H9 (cell line): ENCODE measurements at regions not wholly inside any gene's neighbourhood (a gene's known extent, or its start where the extent isn't known, plus 50 kb on each side); places are given as distances from the start of the nearest gene placed in this dataset.

Source experiments
- DNase-seq: peaks from one replicate; pipeline ENCODE4 v3.0.0-alpha.2; 2017
- H2AFZ ChIP-seq: one replicate; pipeline ENCODE4 v1.6.1; 2013; ENCODE audit warnings: mild to moderate bottlenecking, low read length, control low read depth, moderate library complexity
- H2AK5ac ChIP-seq: 2 replicates; pipeline ENCODE4 v1.6.1; 2013; ENCODE audit warnings: low read length, control low read depth, mixed read lengths; ENCODE audit not compliant: insufficient read length
- H2BK120ac ChIP-seq: one replicate; pipeline ENCODE4 v1.6.1; 2013; ENCODE audit warnings: low read depth, mild to moderate bottlenecking, low read length, control low read depth, inconsistent platforms; ENCODE audit not compliant: poor library complexity, severe bottlenecking
- H2BK12ac ChIP-seq: 2 replicates; pipeline ENCODE4 v1.6.1; 2013; ENCODE audit warnings: low read length, control low read depth, mixed read lengths, low read depth; ENCODE audit not compliant: insufficient read length
- H2BK15ac ChIP-seq: 2 replicates; pipeline ENCODE4 v1.6.1; 2013; ENCODE audit warnings: low read depth, low read length, control low read depth
- H2BK20ac ChIP-seq: one replicate; pipeline ENCODE4 v1.6.1; 2013; ENCODE audit warnings: low read depth, mild to moderate bottlenecking, low read length, control low read depth, inconsistent platforms; ENCODE audit not compliant: poor library complexity, severe bottlenecking
- H2BK5ac ChIP-seq: 2 replicates; pipeline ENCODE4 v1.6.1; 2013; ENCODE audit warnings: low read length, control low read depth, mixed read lengths; ENCODE audit not compliant: insufficient read length
- H3K14ac ChIP-seq: 2 replicates; pipeline ENCODE4 v1.6.1; 2013; ENCODE audit warnings: low read length, control low read depth; ENCODE audit not compliant: insufficient read depth
- H3K18ac ChIP-seq: 2 replicates; pipeline ENCODE4 v1.6.1; 2013; ENCODE audit warnings: low read depth, mild to moderate bottlenecking, mixed read lengths, low read length, control low read depth; ENCODE audit not compliant: insufficient read length
- H3K23ac ChIP-seq: 2 replicates; pipeline ENCODE4 v1.6.1; 2013; ENCODE audit warnings: low read length, control low read depth, mixed read lengths, low read depth; ENCODE audit not compliant: insufficient read length
- H3K23me2 ChIP-seq: 2 replicates; pipeline ENCODE4 v1.6.1; 2013; ENCODE audit warnings: low read depth, mild to moderate bottlenecking, mixed read lengths, low read length, control low read depth; ENCODE audit not compliant: insufficient read length, poor library complexity, severe bottlenecking
- H3K27ac ChIP-seq: 2 replicates; pipeline ENCODE4 v1.5.1; 2013; ENCODE audit warnings: low read length, control low read depth, mixed read lengths, low read depth; ENCODE audit not compliant: insufficient read length
- H3K27me3 ChIP-seq: 2 replicates; pipeline ENCODE4 v1.6.1; 2013; ENCODE audit warnings: low read length, control low read depth, inconsistent platforms; ENCODE audit not compliant: insufficient read depth
- H3K4ac ChIP-seq: 2 replicates; pipeline ENCODE4 v1.6.1; 2013; ENCODE audit warnings: low read depth, mild to moderate bottlenecking, control low read depth, inconsistent platforms, low read length, moderate library complexity
- H3K4me1 ChIP-seq: 2 replicates; pipeline ENCODE4 v1.6.1; 2013; ENCODE audit warnings: low read length, control low read depth, inconsistent platforms; ENCODE audit not compliant: insufficient read depth
- H3K4me2 ChIP-seq: 2 replicates; pipeline ENCODE4 v1.6.1; 2013; ENCODE audit warnings: low read length, control low read depth, mixed read lengths; ENCODE audit not compliant: insufficient read length, insufficient read depth
- H3K56ac ChIP-seq: 2 replicates; pipeline ENCODE4 v1.6.1; 2013; ENCODE audit warnings: low read depth, mild to moderate bottlenecking, mixed read lengths, low read length, control low read depth; ENCODE audit not compliant: insufficient read length
- H3K79me1 ChIP-seq: 2 replicates; pipeline ENCODE4 v1.6.1; 2013; ENCODE audit warnings: low read depth, mild to moderate bottlenecking, moderate library complexity, low read length, control low read depth, inconsistent platforms; ENCODE audit not compliant: insufficient read depth, poor library complexity, severe bottlenecking
- H3K79me2 ChIP-seq: 2 replicates; pipeline ENCODE4 v1.6.1; 2013; ENCODE audit warnings: low read length, control low read depth, inconsistent platforms; ENCODE audit not compliant: insufficient read depth
- H3K9ac ChIP-seq: 2 replicates; pipeline ENCODE4 v1.6.1; 2013; ENCODE audit warnings: low read length, control low read depth, mixed read lengths; ENCODE audit not compliant: insufficient read length; ENCODE audit errors: extremely low read depth
- H3K9me3 ChIP-seq: one replicate; pipeline ENCODE4 v1.6.1; 2013; ENCODE audit warnings: low read depth, low read length, inconsistent platforms; ENCODE audit not compliant: control insufficient read depth
- H3T11ph ChIP-seq: one replicate; pipeline ENCODE4 v1.6.1; 2013; ENCODE audit warnings: mild to moderate bottlenecking, low read length, control low read depth, inconsistent platforms
- H4K20me1 ChIP-seq: one replicate; pipeline ENCODE4 v1.6.1; 2013; ENCODE audit not compliant: control insufficient read depth, insufficient read length, insufficient read depth
- H4K5ac ChIP-seq: 2 replicates; pipeline ENCODE4 v1.6.1; 2013; ENCODE audit warnings: low read depth, mild to moderate bottlenecking, mixed read lengths, low read length, control low read depth; ENCODE audit not compliant: insufficient read length
- H4K8ac ChIP-seq: replicated peaks from 2 replicates; pipeline ENCODE4 v1.6.1; 2013; ENCODE audit warnings: low read length, control low read depth, mixed read lengths, low read depth; ENCODE audit not compliant: insufficient read length
- H4K91ac ChIP-seq: 2 replicates; pipeline ENCODE4 v1.6.1; 2013; ENCODE audit warnings: low read depth, mild to moderate bottlenecking, moderate library complexity, mixed read lengths, low read length, control low read depth; ENCODE audit not compliant: insufficient read length
- H3K27ac Mint-ChIP-seq, 3 experiments: 2 replicates in 2 of 3; 3 replicates in 1 of 3; pipeline ENCODE4 v1.8.0; 2020 to 2021; ENCODE audit warnings: mixed read lengths in 3 of 3, mild to moderate bottlenecking in 1 of 3, moderate library complexity in 1 of 3
- H3K27me3 Mint-ChIP-seq: 2 replicates; pipeline ENCODE4 v1.8.0; 2021; ENCODE audit warnings: low read depth, mild to moderate bottlenecking, moderate library complexity, mixed read lengths
- H3K36me3 Mint-ChIP-seq, 3 experiments: 2 replicates in 2 of 3; 3 replicates in 1 of 3; pipeline ENCODE4 v1.8.0; 2020 to 2021; ENCODE audit warnings: low read depth in 3 of 3, mixed read lengths in 3 of 3; ENCODE audit not compliant: insufficient read depth in 1 of 3
- H3K4me1 Mint-ChIP-seq, 2 experiments: 2 replicates each; pipeline ENCODE4 v1.8.0; 2020; ENCODE audit warnings: mixed read lengths in 2 of 2
- H3K4me3 Mint-ChIP-seq, 2 experiments: 2 replicates in 1 of 2; 3 replicates in 1 of 2; pipeline ENCODE4 v1.8.0; 2020 to 2021; ENCODE audit warnings: mild to moderate bottlenecking in 2 of 2, mixed read lengths in 2 of 2, moderate library complexity in 1 of 2
- H3K9me3 Mint-ChIP-seq, 2 experiments: 2 replicates in 1 of 2; 3 replicates in 1 of 2; pipeline ENCODE4 v1.8.0; 2020; ENCODE audit warnings: mild to moderate bottlenecking in 2 of 2, mixed read lengths in 2 of 2, moderate library complexity in 1 of 2
- CTCF ChIP-seq: fragments of 200-600 bp; sonication (generic); conservative IDR thresholded peaks from 3 replicates; pipeline ENCODE4 v1.8.0; 2021; ENCODE audit warnings: antibody characterized with exemption, mild to moderate bottlenecking
- WGBS: extraction: QIAGEN DNeasy Blood & Tissue Kit; methylation state at CpG from one replicate; pipeline ENCODE4 v1.1.7; 2013; ENCODE audit warnings: missing lambda C conversion rate, low lambda C conversion rate, mixed read lengths; ENCODE audit not compliant: insufficient read length; ENCODE audit errors: extremely low coverage; 5-methylcytosine and 5-hydroxymethylcytosine counted together

GRCh38 chr9:78543353-78543752 is 246.4 kb downstream of the PSAT1 start:
- no peak overlapping the region for H3K18ac ChIP-seq
- Mint-ChIP-seq H3K27ac (peak overlapping the region in 2 of 3 experiments; percentile 53 to 92; a peak in 4 of 7 replicates), H3K9me3 (peaks cover 4 to 5% of the 10 kb centered on the region in 2 experiments; a peak in 3 of 5 replicates), H3K4me3 (peak overlapping the region; percentile 8 to 34; a peak in 2 of 5 replicates), H3K27me3 (no peaks in the 10 kb centered on the region; the same call in 1 of the 2 replicates), H3K36me3 (peaks cover 0 to 14% (median 6%) of the 10 kb centered on the region in 3 experiments; a peak in 4 of 7 replicates), H3K4me1 (peaks cover 37 to 44% of the 10 kb centered on the region in 2 experiments)
- no peaks in the 10 kb centered on the region for H3K23me2 ChIP-seq
- H2AFZ ChIP-seq = no peak overlapping the region
- H2BK120ac ChIP-seq = no peak overlapping the region
- H4K20me1 ChIP-seq = no peaks in the 10 kb centered on the region
- no peaks in the 10 kb centered on the region for H3K27me3 ChIP-seq
- H3K9me3 ChIP-seq = no peaks in the 10 kb centered on the region
- no peaks in the 10 kb centered on the region for H3K79me1 ChIP-seq
- peak overlapping the region; percentile 15 for H3K4me2 ChIP-seq
- H3K14ac ChIP-seq = no peak overlapping the region
- no CpG with 5 or more reads among the region's 3 CpGs for WGBS
- H2BK12ac ChIP-seq = no peak overlapping the region
- H4K91ac ChIP-seq = no peak overlapping the region
- H3K4ac ChIP-seq = no peak overlapping the region
- H2BK20ac ChIP-seq = no peak overlapping the region
- peaks cover 9% of the 10 kb centered on the region for H3K4me1 ChIP-seq
- TF ChIP-seq CTCF = no peak
- no peak overlapping the region for H3T11ph ChIP-seq
- no peak overlapping the region for H4K8ac ChIP-seq
- no peak overlapping the region for H3K23ac ChIP-seq
- no peak overlapping the region for H3K27ac ChIP-seq
- H2BK5ac ChIP-seq = no peak overlapping the region
- no peak for DNase-seq
- no peaks in the 10 kb centered on the region for H3K79me2 ChIP-seq
- no peak overlapping the region for H2AK5ac ChIP-seq
- H3K9ac ChIP-seq = no peak overlapping the region
- H2BK15ac ChIP-seq = no peak overlapping the region
- no peak overlapping the region for H4K5ac ChIP-seq
- H3K56ac ChIP-seq = no peak overlapping the region
